Breast epithelium (tissue), 4 donors: ENCODE measurements at regions not wholly inside any gene's neighbourhood (a gene's known extent, or its start where the extent isn't known, plus 50 kb on each side); places are given as distances from the start of the nearest gene placed in this dataset.

Experiments used
- DNase-seq, 2 donors: peaks; one replicate each; pipeline ENCODE4 v3.0.0-alpha.2; 2019; ENCODE audit warnings: low spot score in 2 of 2
- H3K27ac ChIP-seq, 2 donors: fragments of 200-600 bp; sonication (generic) in 1 of 2; one replicate each; pipeline ENCODE4 v1.5.1; 2016 to 2019; ENCODE audit warnings: mild to moderate bottlenecking in 1 of 2
- H3K27me3 ChIP-seq, 2 donors: fragments of 200-600 bp; sonication (generic) in 1 of 2; one replicate each; pipeline versions ENCODE4 v1.5.1 to v1.6.0; 2017 to 2019; ENCODE audit warnings: control low read depth in 1 of 2, mild to moderate bottlenecking in 1 of 2
- H3K36me3 ChIP-seq: fragments of 200-600 bp; one replicate; pipeline ENCODE4 v1.5.1; 2019
- H3K4me1 ChIP-seq, 2 donors: fragments of 200-600 bp; sonication (generic); one replicate each; pipeline ENCODE4 v1.5.1; 2016 to 2019; ENCODE audit warnings: control low read depth in 1 of 2
- H3K4me3 ChIP-seq, 3 donors: fragments of 200-600 bp; sonication (generic); 1 replicate in 2 of 3; 2 replicates in 1 of 3; pipeline ENCODE4 v1.5.1; 2016 to 2019; ENCODE audit warnings: mild to moderate bottlenecking in 3 of 3, moderate library complexity in 2 of 3
- H3K9me3 ChIP-seq, 2 donors: fragments of 200-600 bp; sonication (generic) in 1 of 2; one replicate each; pipeline ENCODE4 v1.5.1; 2016 to 2019; ENCODE audit warnings: control low read depth in 1 of 2
- POLR2A ChIP-seq: fragments of 450-650 bp; IDR thresholded peaks from one replicate; pipeline ENCODE4 v1.6.1; 2016; ENCODE audit warnings: antibody characterized with exemption, mild to moderate bottlenecking, moderate library complexity
- POLR2AphosphoS5 ChIP-seq, 3 donors: sonication (generic); formaldehyde crosslinking; IDR thresholded peaks; one replicate each; pipeline ENCODE4 v1.6.1; 2017; ENCODE audit warnings: antibody characterized with exemption in 3 of 3
- intact Hi-C: fragments of 100-400 bp; cut with DNase I; formaldehyde crosslinking; loops from one replicate; pipeline ENCODE4 v1.15.1; 2023; ENCODE audit warnings: low total_unique reads
- TF ChIP-seq, protein P1 (sequence below), 3 donors: fragments of 450-650 bp; IDR thresholded peaks; one replicate each; pipeline ENCODE4 v1.5.1; 2016 to 2017; ENCODE audit warnings: antibody characterized with exemption in 3 of 3, mild to moderate bottlenecking in 3 of 3, moderate library complexity in 3 of 3

DNA sequence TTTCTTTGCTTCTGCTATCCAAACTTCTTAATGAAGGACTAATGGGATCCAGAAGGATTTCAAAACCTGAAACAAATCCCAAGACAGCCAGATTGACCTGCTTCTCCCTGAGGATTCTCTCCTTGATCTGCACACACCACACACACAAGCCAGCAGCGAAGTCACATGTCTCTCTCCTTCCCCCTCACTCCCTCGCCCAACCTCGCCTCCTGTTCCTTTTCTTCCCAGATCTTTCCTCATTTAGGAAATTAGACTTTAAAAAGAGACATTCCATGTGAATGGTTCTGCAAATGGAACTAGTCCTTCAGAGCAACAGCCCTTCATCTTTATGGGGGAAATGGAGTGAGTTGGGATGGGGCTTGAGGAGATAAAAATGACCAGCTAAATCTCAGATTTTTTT lies 639.1 kb upstream of the SETBP1 start:
- Histone ChIP-seq H3K9me3 (no peaks in the 10 kb centered on the region), H3K4me1 (no peaks in the 10 kb centered on the region), H3K27ac (no peak overlapping the region), H3K36me3 (no peaks in the 10 kb centered on the region), H3K4me3 (no peak overlapping the region), H3K27me3 (no peaks in the 10 kb centered on the region)
- intact Hi-C loops = loop anchor here (10.0 kb wide), 1 partner anchor 1617 kb away; no protein-coding TSS in a partner anchor
- no peak for DNase-seq
- TF ChIP-seq, protein P1, sequence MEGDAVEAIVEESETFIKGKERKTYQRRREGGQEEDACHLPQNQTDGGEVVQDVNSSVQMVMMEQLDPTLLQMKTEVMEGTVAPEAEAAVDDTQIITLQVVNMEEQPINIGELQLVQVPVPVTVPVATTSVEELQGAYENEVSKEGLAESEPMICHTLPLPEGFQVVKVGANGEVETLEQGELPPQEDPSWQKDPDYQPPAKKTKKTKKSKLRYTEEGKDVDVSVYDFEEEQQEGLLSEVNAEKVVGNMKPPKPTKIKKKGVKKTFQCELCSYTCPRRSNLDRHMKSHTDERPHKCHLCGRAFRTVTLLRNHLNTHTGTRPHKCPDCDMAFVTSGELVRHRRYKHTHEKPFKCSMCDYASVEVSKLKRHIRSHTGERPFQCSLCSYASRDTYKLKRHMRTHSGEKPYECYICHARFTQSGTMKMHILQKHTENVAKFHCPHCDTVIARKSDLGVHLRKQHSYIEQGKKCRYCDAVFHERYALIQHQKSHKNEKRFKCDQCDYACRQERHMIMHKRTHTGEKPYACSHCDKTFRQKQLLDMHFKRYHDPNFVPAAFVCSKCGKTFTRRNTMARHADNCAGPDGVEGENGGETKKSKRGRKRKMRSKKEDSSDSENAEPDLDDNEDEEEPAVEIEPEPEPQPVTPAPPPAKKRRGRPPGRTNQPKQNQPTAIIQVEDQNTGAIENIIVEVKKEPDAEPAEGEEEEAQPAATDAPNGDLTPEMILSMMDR (IDR thresholded peaks at IDR 0.05) = no peak
- TF ChIP-seq POLR2A = no peak
- TF ChIP-seq POLR2AphosphoS5 (IDR thresholded peaks at IDR 0.05) = no peak

- no peaks in the 10 kb centered on the region for H3K9me3 ChIP-seq
- no peak for DNase-seq
- no peaks in the 10 kb centered on the region for H3K27me3 ChIP-seq
- TF ChIP-seq POLR2AphosphoS5 (IDR thresholded peaks at IDR 0.05) (no peak), POLR2A (no peak)
- TF ChIP-seq, protein P1 (IDR thresholded peaks at IDR 0.05) = no peak
- no peaks in the 10 kb centered on the region for H3K4me1 ChIP-seq
- no peak overlapping the region for H3K4me3 ChIP-seq
- H3K36me3 ChIP-seq = no peaks in the 10 kb centered on the region
- H3K27ac ChIP-seq = no peak overlapping the region
- intact Hi-C loops = loop anchor here (10.0 kb wide), 1 partner anchor 1617 kb away; no protein-coding TSS in a partner anchor
These were observed 638.7 kb upstream of the SETBP1 start for GRCh38 chr18:44041961-44042360.

- H3K36me3 ChIP-seq = no peaks in the 10 kb centered on the region
- intact Hi-C loops = loop anchor here (10.0 kb wide), 1 partner anchor 1622 kb away; no protein-coding TSS in a partner anchor
- no peaks in the 10 kb centered on the region for H3K9me3 ChIP-seq
- DNase-seq = no peak
- TF ChIP-seq, protein P1 (IDR thresholded peaks at IDR 0.05) = no peak
- TF ChIP-seq POLR2A = no peak
- no peak for TF ChIP-seq POLR2AphosphoS5 (IDR thresholded peaks at IDR 0.05)
- H3K4me3 ChIP-seq = no peak overlapping the region
- no peak overlapping the region for H3K27ac ChIP-seq
- no peaks in the 10 kb centered on the region for H3K27me3 ChIP-seq
- H3K4me1 ChIP-seq = no peaks in the 10 kb centered on the region
These were observed 634.2 kb upstream of the SETBP1 start for GRCh38 chr18:44046376-44046975.

DNA sequence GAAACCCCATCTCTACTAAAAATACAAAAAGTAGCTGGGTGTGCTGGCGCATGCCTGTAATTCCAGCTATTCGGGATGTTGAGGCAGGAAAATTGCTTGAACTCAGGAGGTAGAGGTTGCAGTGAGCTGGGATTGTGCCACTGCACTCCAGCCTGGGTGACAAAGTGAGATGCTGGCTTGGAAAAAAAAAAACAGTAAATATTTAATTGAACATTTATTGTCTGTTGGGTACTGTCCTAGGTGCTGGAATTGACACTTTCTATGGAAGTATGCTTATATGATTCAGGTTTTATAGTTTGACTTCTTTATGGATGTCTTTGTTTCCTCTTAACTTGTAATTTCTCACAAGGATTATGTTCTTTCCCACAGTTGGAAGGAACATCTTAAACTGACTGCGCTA lies 633.1 kb upstream of the SETBP1 start:
- H3K9me3 ChIP-seq = no peaks in the 10 kb centered on the region
- intact Hi-C loops = loop anchor here (10.0 kb wide), 1 partner anchor 1623 kb away; no protein-coding TSS in a partner anchor
- H3K27ac ChIP-seq = no peak overlapping the region
- no peaks in the 10 kb centered on the region for H3K4me1 ChIP-seq
- no peak overlapping the region for H3K4me3 ChIP-seq
- TF ChIP-seq POLR2AphosphoS5 (IDR thresholded peaks at IDR 0.05) (no peak), POLR2A (no peak)
- TF ChIP-seq, protein P1 (IDR thresholded peaks at IDR 0.05) = no peak
- H3K27me3 ChIP-seq = no peaks in the 10 kb centered on the region
- DNase-seq = no peak
- H3K36me3 ChIP-seq = no peaks in the 10 kb centered on the region

- no peak overlapping the region for H3K4me3 ChIP-seq
- H3K9me3 ChIP-seq = no peaks in the 10 kb centered on the region
- no peaks in the 10 kb centered on the region for H3K4me1 ChIP-seq
- H3K27me3 ChIP-seq = no peaks in the 10 kb centered on the region
- no peak overlapping the region for H3K27ac ChIP-seq
- no peak for DNase-seq
- no peak for TF ChIP-seq POLR2AphosphoS5 (IDR thresholded peaks at IDR 0.05)
- TF ChIP-seq POLR2A = no peak
- no peaks in the 10 kb centered on the region for H3K36me3 ChIP-seq
- intact Hi-C loops = loop anchor here (10.0 kb wide), 1 partner anchor 1624 kb away; no protein-coding TSS in a partner anchor
These were observed 632.3 kb upstream of the SETBP1 start for GRCh38 chr18:44048435-44048834.
